ENCODE measurements at regions not wholly inside any gene's neighbourhood (a gene's known extent, or its start where the extent isn't known, plus 50 kb on each side); places are given as distances from the start of the nearest gene placed in this dataset.

DNA sequence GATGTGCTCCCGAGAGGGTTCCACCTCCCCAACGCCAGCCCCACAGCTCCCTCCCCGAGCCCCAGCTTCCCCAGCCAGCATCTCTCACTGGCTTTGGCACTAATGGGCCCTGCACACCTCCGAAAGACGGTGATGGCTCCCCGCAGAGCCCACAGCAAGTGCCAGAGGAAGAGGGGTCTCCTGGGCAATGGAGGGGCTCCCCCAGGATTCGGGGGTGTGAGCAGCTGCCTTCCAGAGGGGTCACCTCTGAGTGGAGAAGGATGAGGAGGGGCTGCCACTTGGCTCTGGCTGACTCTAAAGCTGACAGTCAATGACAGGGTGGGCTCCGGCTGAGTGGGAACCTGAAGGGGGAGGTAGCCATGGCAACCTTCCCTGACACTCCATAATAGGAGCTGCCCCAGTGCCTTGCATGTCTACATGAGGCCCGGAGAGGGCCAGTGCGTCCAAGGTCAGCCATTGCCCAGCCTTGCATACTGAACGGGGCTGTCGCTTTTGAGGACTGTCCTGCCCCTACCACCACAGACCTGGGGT is 98.6 kb upstream of the SYT13 start:
- no peak for DNase-seq (ENCODE audit: low spot score)

DNA sequence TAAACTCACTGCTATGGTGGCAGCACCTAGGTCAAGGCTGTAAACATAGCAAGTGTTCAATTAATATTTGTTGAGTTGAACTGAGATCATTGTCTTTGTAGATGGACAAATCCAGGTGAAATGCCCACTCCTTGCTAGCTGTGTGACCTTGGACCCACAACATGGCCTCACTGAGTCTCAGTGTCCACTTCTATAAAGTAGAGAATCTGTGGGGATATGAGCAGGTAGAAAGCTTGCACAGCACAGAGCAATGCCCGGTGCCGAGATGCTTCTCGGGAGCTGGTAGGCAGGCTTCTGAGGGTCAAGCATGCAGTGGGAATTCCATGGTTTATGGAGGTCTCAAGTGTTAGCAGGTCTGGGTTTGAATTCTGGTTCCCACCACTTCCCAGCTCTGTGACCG is 97.9 kb upstream of the SYT13 start:
- DNase-seq (ENCODE audit: low spot score): no peak

DNA sequence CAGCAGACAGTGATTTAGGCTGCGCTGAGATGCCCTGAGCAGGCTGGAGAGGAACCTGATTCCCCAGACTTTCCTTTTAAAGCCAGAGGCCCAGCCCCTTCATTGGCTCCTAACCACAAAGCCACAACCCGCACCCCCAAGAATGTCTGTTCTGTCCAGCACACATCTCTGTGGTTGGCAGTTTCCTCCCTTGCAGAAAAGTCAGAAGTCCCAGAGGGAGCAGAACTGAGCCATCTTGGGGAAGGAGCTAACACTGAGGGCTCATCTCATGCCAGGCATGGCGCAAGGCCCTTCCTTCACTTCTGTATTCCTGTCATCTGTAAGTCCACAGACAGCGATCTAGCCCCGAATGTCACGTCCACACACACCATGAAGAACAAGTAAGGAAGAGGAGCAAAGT is 97.1 kb upstream of the SYT13 start:
- DNase-seq (ENCODE audit: low spot score): no peak

DNA sequence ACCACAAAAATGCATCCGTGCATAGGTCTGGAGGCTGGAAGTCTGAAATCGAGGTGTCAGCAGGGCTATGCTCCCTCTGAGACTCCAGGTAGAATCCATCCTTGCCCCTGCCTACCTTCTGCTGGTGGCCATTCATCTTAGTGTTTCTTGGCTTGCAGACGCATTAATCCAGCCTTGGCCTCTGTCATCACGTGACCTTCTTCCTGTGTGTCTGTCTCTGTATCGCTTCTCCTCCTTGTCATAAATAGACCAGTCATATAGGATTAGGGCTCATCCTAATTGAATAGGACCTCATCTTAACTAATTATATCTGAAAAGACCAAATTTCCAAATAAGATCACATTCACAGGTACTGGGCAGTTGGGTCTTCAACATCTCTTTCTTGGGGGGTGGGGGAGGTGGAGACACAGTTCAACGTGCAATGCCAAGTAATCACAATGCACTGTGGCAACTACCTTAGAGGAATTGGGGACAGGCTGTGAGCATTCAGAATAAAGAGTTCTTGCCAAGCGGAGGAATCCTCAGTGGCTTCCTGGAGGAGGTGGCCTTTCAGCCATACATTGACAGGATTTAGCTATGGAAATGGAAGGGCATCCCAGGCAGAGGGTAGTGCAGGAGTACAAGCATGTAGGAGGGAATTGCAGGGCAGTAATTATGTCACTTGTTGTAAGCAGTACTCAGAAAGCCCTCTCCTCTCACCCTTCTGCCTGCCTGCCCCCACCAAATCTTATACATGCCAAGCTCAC is 96.2 kb upstream of the SYT13 start:
- no peak for DNase-seq (ENCODE audit: low spot score)

DNA sequence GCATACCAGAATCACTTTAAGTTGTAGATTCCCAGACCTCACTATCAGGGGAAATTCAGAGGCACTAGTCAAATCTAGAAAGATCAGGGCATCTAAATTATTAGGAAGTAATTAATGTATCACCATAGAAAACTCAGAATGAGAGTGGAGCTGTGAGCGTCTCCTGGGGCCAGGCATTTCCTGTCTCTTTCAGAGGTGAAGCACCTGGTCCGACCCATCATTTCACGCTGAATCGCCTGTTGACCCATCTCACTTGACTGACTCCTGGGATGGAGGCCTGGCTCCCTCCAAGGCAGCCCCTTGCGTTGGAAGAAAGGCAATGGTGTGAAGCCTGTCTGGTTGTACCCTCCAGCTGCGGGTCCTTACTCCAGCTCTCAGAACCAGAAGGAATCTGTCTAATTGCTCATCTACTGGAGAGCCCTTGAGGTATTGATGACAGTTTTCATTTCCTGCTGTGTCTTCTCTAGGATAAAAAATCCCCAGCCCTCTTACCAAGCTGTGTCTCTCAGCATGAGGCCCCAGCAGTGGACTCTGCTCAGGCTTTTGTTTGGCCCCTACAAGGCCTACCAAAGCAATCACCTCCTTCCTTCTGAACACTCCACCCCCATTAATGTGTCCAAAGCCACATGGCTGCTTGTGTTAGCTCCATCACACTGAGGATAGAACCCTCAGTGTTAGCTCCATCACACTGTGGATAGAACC is 93.2 kb upstream of the SYT13 start:
- DNase-seq (ENCODE audit: low spot score): no peak

DNA sequence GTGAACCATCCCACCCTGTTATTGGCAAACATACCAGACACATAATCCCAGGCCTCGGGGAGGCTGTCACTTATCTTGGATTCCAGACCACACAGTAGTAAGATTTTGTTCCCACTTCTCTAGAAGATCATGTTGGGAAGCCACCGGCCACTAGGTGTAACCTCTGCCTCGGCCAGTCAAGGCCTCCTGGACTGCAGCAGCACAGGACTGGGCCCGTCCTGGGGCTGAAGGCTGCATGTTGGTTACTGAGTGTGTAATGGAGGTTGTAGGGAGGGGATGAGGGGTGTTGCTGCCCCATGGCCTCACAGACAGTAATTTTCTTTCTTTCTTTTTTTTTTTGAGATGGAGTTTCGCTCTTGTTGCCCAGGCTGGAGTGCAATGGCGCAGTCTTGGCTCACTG is 92.4 kb upstream of the SYT13 start:
- DNase-seq (ENCODE audit: low spot score): no peak

DNA sequence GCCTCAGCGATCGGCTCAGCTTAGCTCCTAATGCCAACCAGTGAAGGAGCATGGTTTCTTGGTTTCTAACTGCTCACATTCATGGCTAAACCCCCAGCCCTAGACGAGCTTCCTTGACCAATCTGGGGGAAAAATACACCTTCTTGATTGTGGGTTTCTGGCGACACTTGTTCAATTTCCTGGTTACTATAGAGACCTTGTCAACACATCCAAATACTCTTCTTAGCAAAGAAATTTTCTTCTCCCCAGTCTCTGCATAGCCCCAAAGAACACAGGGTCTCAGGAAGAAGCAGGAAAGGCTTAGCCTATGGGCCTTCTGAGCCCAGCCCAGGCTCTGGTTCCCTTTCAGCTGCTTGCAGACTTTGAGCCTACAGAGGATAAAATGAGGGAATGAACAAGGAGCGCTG is 88.5 kb upstream of the SYT13 start:
- DNase-seq (ENCODE audit: low spot score): peak; percentile 60

DNA sequence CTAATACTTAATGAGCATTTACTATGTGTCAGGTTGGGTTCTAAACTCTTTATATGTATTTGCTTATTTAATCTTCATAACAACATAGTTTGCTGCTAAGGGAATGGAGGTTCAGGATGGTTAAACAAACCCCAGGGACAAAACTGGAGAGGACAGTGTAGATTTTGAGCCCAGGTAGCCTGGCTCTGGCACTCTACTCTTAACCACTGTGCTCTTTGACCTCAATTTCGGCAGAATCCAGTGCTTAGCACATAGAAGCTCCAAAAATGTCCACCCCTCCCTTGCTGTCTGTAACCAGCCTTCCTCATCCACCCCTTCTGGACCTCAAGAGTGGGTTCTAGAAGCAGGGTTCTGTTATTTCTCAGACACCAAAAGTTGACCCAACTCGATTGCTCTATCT is 88.0 kb upstream of the SYT13 start:
- DNase-seq (ENCODE audit: low spot score): no peak

DNA sequence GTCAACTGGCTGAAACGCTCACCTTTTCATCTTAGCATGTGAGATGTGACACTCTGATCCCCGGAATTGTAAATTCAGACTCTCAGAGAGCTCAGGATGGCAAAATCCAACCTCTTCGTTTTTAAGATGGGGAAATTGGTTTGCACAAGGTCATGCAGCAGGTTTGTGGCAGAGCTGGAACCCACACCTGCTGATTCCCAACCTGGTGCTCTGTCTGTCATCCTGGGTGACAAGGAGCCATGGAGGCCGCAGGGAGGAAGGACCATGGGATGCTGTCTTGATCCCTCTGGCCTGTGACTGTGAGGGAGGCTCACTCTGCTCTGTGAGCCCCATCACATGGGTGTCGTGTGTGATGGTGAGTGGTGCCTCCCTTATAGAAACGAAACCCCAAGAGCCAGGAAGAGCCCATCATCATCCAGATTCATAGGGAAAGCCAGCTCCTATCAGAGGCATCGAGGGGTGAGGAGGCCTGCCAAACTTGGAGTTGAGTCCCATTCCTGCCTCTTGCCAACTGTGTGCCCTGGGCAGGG is 87.4 kb upstream of the SYT13 start:
- peak; percentile 52 for DNase-seq (ENCODE audit: low spot score)

DNA sequence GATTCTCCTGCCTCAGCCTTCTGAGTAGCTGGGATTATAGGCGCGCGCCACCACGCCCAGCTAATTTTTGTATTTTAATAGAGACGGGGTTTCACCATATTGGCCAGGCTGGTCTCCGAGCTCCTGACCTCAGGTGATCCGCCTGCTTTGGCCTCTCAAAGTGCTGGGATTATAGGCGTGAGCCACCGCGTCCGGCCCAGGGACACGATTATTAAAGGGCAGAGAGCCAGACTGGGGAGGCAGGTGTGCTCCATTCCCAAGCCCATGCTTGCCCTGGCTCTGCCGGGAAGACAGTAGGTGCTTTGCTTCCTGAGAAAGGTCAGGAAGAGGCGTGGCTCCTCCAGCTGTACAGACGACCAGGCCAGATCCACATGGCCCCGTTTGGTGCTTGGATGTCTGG is 86.3 kb upstream of the SYT13 start:
- DNase-seq (ENCODE audit: low spot score): peak; percentile 41

DNA sequence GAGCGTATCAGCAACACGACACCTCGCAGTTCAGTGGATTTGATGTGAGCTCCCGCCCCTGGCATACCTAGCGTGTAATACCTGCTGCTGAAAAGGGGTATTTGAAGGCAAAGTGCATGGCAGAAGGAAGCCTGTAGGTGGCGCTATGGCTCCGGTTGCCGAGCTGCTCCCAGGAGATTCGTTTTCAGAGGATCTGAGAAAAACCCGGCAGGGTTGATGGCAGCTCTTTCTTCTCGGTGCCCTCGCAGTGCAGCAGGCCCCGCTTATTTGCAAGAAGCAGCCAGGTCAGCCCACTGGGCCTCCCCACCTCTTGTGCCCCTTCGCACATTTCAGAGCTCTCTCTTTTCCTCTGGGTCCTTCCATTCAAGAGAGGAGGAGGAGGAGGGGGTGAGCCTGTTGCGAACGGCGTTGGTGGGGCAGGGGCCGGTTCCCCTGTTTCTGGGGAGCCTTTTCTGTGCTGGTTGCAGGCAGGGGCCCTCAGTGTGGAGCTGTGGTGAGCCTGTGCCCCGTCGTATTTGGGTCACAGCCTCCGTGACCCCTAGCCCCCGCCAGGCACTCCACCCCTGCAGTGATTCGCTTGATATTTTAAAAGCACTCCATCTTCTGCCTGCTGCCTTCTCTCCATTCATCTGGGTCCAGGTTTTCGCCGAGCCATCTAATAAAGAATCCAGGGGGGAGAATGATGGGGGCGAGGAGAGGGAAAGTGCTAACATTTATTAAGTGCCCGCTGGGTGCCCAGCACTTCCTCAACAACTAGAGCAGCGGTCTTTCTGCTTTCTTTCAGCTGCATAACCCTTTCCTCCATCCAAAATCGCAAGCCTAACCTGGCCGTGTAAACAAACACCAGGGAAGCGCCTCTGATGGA is 85.3 kb upstream of the SYT13 start:
- peak; percentile 79 for DNase-seq (ENCODE audit: low spot score)

DNA sequence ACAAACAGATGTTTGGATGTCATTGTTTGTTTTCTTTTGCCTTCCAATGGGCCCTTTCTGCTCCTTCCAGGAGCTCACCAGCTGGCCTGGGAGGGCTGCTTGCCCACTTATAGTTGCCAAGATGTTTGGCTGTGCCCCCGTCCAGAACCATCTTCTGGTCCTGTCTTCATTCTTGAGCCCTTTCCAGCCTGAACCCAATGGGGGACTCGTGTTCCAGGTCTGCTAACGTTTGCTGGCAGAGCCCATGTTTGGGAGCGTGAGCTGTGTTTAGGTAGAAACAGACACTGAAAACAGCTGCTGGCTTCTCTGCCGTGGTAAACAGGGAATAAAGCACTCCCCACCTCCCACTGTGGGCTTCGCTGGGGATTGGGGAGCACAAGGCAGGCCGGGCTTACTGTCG is 83.2 kb upstream of the SYT13 start:
- no peak for DNase-seq (ENCODE audit: low spot score)

DNA sequence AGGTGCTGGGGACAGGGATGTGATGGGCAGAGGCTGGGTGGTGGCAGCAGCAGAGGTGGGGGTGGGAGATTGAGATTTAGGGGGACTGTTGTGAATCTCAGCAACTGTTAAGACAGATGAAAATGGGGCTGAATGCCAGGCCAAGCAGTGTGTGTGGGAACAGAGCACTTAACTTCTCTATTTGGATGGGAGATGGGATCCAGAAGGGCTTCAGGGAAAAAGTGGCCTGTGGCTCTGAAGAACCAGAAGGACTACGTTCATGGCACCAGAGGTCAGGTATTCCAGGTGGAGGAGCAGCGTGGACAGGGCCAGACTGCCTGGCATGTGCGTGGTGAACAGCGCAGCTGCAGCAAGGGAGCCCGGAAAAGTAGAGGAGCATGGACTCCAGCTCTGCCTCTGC is 82.6 kb upstream of the SYT13 start:
- peak; percentile 47 for DNase-seq (ENCODE audit: low spot score)

DNA sequence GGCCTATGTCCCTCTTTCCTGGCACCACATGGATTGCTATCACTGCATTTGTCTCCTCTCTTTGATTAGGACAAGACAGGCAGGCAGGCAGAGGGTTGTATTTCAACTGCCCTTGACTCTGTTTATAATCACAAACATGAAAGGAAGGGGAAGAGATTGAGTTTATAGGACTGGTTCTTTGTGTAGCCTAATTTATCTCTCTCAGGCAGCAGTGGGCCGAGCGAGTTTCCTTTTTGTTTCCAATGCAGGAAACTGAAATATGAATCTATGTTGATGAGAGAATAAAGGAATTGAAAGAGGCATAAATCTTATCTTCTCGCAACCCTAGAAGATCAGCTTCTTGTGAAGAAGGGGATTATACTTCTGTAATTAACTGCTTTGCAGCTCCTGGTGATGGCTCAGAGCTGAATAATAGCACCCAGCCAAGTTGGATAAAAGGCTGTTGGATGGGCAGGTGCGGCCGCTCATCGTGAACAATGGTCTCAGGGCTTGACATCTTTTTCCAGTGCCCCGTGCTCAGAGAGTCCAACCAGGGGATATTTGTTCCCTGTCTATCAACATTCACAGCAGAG is 80.6 kb upstream of the SYT13 start:
- no peak for DNase-seq (ENCODE audit: low spot score)

DNA sequence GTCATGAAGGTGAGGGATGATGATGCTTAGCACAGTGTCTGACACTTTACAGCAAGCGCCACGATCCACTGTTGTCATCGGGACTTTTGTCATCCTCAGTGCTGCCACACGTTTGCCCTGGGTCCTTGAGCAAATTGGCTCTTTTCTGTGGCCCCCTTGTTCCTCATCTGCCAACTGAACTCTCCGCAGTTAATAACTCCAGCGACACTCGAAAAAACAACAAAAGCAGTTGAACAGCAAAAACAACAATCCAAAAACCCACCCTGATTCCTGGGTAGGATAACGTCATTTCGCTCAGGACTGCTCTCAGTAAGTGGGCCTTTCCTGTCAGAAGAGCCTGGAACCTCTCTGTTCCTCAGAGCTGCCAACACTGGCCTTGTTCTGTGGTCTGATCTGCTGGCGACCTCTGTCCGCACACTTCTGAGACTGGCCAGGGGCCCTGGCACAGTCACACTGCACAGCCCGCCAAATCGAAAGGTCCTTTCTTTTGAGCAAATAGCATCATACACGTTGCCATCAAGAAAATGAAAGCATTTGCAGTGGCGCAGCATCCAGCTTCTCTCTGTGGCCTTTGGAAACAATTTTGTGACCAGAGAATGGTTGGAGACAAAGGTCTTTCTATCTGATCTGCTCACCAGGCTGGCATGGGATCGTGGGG is 79.9 kb upstream of the SYT13 start:
- peak; percentile 52 for DNase-seq (ENCODE audit: low spot score)

DNA sequence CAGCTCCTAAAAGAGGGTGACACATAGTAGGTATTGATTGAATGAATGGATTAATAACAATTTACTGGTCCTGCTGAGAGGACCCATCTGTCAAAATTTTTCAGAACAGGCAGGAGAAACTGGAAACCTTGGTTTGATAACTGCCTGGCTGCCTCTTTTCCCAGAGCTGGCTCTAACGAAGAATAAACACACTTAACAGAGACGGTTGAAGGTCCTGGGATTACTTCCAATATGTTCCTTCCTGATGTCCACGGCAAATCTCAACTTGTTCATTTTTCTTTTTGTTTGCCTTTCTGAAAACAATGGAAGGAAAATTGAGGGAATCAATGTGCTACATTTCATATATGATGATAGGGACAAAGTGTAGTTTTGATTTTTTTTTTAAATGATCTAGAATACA is 76.5 kb upstream of the SYT13 start:
- no peak for DNase-seq (ENCODE audit: low spot score)

DNA sequence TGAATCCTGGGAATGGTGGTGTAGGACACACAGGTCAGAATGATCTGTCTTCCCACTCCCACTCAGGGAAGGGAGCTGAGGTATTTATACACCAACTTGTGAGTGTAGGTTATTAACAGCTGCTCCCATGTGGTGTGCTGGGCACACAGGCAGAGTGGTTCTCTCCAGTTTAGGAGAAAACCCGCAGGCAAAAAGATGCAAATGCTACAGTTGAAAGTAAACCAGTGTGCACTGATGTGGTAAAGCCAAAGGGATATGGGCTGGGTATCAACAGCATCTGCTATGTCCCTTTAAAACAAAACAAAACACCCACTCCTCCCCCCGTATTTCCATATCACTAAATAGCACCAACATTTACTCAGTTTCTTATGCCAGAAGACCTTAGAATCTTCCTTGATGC is 75.4 kb upstream of the SYT13 start:
- DNase-seq (ENCODE audit: low spot score): no peak

DNA sequence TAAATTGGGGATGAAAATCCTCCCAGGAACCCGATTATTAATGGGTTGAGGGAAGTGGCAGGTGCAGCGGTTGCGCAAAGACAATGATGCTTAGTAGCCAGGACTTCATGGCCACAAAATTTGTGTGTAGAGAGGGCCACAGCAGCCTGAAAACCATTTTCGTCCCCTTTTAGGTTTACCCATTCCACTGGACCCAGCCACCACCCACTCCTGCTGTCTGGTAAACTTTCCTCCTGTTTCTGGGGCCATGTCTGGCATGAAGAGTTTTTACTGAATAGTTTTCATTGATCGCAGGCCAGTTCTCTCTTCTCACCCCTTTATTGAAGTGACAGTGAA is 69.5 kb upstream of the SYT13 start:
- peak; percentile 62 for DNase-seq (ENCODE audit: low spot score)

DNA sequence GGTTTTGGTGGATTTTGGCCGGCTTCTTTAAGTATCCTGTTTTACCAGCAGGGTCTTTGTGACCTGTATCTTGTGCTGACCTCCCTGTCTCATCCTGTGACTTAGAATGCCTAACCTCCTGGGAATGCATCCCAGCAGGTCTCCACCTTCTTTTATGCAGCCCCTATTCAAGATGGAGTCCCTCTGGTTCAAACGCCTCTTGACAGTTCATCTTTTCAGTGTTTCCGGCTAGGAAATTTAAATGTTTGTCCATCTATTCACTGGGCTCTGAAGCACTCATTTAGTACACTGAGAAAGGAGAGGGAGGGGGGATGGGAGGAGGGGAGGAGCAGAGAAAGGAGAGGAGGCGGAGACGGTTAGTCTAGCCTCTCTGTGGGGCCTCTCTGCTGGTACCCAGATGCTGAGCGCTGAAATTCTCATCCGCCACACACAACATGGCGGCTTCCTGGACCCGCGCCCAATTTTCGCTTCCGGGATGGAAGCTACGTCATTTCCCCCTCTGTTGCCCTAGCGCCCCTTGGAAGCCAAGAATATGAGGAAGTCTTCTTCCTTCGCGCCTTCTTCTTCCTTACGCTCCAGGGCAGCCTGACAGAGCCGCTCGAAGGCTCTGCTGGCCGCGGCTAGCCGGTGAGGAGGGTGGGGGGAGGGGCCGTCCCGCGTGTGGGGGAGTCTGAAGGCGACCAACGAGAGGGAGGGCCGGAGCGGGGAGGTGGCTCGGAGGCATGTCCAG is 69.0 kb upstream of the SYT13 start:
- peak; percentile 93 for DNase-seq (ENCODE audit: low spot score)

DNA sequence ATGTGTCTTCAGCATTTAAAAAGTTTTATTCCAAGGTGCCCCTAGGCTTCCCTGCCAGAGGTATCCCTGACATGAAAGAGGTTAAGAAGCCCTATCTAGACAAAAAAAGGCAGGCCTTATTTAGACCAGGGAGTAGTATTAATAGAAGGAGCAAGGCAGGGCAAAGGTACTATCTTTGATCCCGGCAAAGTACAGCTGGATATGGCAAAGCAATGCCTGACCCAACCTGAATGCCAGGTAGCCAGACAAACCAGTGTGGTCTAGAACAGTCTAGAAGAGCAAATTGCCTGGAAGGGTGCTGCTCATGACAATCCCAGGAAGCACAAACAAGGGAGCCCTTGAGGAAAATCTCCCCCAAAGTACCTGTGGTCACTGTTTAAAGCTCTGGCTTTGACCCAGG is 62.6 kb upstream of the SYT13 start:
- no peak for DNase-seq (ENCODE audit: low spot score)
